Ovary (tissue), 7 donors: ENCODE measurements at regions not wholly inside any gene's neighbourhood (a gene's known extent, or its start where the extent isn't known, plus 50 kb on each side); places are given as distances from the start of the nearest gene placed in this dataset.

Experiments
- DNase-seq, 5 donors: peaks; one replicate each; pipeline ENCODE4 v3.0.0-alpha.2; 2019 to 2020
- H3K27ac ChIP-seq, 2 donors: fragments of 200-600 bp; one replicate each; pipeline versions ENCODE4 v1.5.1 to v1.8.0; 2019 to 2022
- H3K27me3 ChIP-seq: fragments of 200-600 bp; one replicate; pipeline ENCODE4 v1.8.0; 2022
- H3K36me3 ChIP-seq: fragments of 200-600 bp; sonication (generic); one replicate; pipeline ENCODE4 v1.5.1; 2019
- H3K4me1 ChIP-seq: one replicate; pipeline ENCODE4 v1.8.1; 2013; ENCODE audit warnings: mild to moderate bottlenecking, moderate library complexity; ENCODE audit not compliant: insufficient read depth
- H3K4me3 ChIP-seq: fragments of 200-600 bp; sonication (generic); one replicate; pipeline ENCODE4 v1.5.1; 2017
- H3K9me3 ChIP-seq, 2 donors: fragments of 200-600 bp in 1 of 2; sonication (generic) in 1 of 2; one replicate each; pipeline versions ENCODE4 v1.5.1 to v1.8.1; 2013 to 2019; ENCODE audit warnings: mild to moderate bottlenecking in 1 of 2, moderate library complexity in 1 of 2
- EP300 ChIP-seq: sonication (generic); formaldehyde crosslinking; IDR thresholded peaks from one replicate; pipeline ENCODE4 v1.6.1; 2017; ENCODE audit warnings: antibody characterized with exemption
- POLR2A ChIP-seq: fragments of 450-650 bp; IDR thresholded peaks from one replicate; pipeline ENCODE4 v1.6.1; 2017; ENCODE audit warnings: antibody characterized with exemption, mild to moderate bottlenecking, moderate library complexity
- WGBS, 3 donors: extraction: QIAGEN DNeasy Blood & Tissue Kit in 1 of 3; methylation state at CpG; one replicate each; pipeline versions ENCODE4 v1.1.5 to v1.1.7; 2013 to 2017; 5-methylcytosine and 5-hydroxymethylcytosine counted together
- intact Hi-C, 4 donors: fragments of 100-400 bp; cut with DNase I; formaldehyde crosslinking; loops; one replicate each; pipeline versions ENCODE4 v1.11.0 to v1.15.1; 2022 to 2023
- TF ChIP-seq, protein P1 (sequence below), 3 donors: fragments of 450-650 bp in 2 of 3; fragments of 200-600 bp in 1 of 3; IDR thresholded peaks; one replicate each; pipeline versions ENCODE4 v1.5.1 to v1.8.0; 2016 to 2022; ENCODE audit warnings: antibody characterized with exemption in 3 of 3, mild to moderate bottlenecking in 1 of 3
- donor health status: DM: no; HTN: no; CAD: no; lungs with moderate emphysema.
- donor health status: DM: no; HTN: no; CAD: no.
- donor health status: Bipolar disorder and iron deficiency.
- donor health status: DM: no; HTN: no; CAD: no.
- donor health status: DM: yes; HTN: yes; CAD: no.

DNA sequence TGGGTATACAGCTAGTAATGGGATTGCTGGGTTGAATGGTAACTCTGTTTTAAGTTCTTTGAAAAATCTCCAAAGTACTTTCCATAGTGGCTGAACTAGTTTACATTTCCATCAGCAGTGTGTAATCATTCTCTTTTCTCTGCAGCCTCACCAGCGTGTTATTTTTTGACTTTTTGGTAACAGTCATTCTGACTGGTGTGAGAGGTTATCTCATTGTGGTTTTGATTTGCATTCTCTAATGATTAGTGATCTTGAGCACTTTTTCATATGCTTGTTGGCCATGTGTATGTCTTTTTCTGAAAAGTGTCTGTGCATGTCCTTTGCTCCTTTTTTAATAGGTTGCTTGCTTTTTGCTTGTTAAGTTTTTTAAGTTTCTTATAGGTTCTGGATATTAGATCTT is 194.2 kb upstream of the PHACTR1 start:
- Histone ChIP-seq H3K27ac (no peak overlapping the region), H3K4me1 (no peaks in the 10 kb centered on the region), H3K27me3 (no peaks in the 10 kb centered on the region), H3K4me3 (no peak overlapping the region), H3K36me3 (no peaks in the 10 kb centered on the region), H3K9me3 (no peaks in the 10 kb centered on the region)
- intact Hi-C loops, result no loop called here
- 59 to 82% (median 78%) methylated on average over 1 of the region's 1 CpG for WGBS, 3 donors
- TF ChIP-seq EP300 (no peak), POLR2A (no peak)
- TF ChIP-seq, protein P1, sequence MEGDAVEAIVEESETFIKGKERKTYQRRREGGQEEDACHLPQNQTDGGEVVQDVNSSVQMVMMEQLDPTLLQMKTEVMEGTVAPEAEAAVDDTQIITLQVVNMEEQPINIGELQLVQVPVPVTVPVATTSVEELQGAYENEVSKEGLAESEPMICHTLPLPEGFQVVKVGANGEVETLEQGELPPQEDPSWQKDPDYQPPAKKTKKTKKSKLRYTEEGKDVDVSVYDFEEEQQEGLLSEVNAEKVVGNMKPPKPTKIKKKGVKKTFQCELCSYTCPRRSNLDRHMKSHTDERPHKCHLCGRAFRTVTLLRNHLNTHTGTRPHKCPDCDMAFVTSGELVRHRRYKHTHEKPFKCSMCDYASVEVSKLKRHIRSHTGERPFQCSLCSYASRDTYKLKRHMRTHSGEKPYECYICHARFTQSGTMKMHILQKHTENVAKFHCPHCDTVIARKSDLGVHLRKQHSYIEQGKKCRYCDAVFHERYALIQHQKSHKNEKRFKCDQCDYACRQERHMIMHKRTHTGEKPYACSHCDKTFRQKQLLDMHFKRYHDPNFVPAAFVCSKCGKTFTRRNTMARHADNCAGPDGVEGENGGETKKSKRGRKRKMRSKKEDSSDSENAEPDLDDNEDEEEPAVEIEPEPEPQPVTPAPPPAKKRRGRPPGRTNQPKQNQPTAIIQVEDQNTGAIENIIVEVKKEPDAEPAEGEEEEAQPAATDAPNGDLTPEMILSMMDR (IDR thresholded peaks at IDR 0.05), result no peak
- DNase-seq, result no peak

DNA sequence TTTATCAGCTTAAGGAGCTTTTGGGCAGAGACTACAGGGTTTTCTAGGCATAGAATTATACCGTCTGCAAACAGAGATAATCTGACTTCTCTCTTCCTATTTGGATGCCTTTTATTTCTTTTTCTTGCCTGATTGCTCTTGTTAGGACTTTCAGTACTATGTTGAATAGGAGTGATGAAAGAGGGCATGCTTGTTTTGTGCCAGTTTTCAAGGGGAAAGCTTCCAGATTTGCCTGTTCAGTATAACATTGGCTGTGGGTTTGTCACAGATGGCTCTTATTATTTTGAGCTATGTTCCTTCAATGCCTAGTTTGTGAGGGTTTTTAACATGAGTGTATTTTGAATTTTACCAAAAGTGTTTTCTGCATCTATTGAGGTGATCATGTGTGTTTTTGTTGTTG is 192.8 kb upstream of the PHACTR1 start:
- intact Hi-C loops, result no loop called here
- Histone ChIP-seq H3K27me3 (no peaks in the 10 kb centered on the region), H3K4me3 (no peak overlapping the region), H3K36me3 (no peaks in the 10 kb centered on the region), H3K27ac (no peak overlapping the region), H3K4me1 (no peaks in the 10 kb centered on the region), H3K9me3 (no peaks in the 10 kb centered on the region)
- no peak for DNase-seq
- TF ChIP-seq, protein P1 (IDR thresholded peaks at IDR 0.05), result no peak
- TF ChIP-seq EP300 (no peak), POLR2A (no peak)
- WGBS, 3 donors, result 45 to 80% (median 53%) methylated on average over 1 of the region's 1 CpG

DNA sequence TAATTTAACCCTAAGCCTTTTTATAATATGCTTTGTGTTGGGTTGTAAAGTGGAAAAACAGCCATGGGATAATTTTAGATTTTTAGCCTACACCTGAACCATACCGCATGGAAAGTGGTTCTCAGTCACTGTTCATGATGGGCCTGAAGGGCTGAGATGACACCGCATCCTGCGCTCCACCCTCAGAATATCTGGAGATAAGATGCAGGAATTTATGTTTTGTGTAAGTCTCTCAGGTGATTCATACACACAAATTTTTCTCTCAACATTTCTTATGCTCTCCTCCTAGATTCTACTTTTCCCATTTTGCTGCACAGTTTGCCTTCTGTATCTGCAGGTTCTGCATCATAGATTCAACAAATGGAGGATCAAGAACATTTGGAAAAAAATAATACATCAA is 191.3 kb upstream of the PHACTR1 start:
- intact Hi-C loops, result no loop called here
- TF ChIP-seq, protein P1 (IDR thresholded peaks at IDR 0.05), result no peak
- TF ChIP-seq POLR2A (no peak), EP300 (no peak)
- H3K36me3 ChIP-seq, result no peaks in the 10 kb centered on the region
- no peak overlapping the region for H3K4me3 ChIP-seq
- no peaks in the 10 kb centered on the region for H3K27me3 ChIP-seq
- 84 to 97% (median 96%) methylated on average over 3 of the region's 3 CpGs for WGBS, 3 donors
- no peak overlapping the region for H3K27ac ChIP-seq
- H3K9me3 ChIP-seq, result no peaks in the 10 kb centered on the region
- no peak for DNase-seq
- H3K4me1 ChIP-seq, result no peaks in the 10 kb centered on the region

DNA sequence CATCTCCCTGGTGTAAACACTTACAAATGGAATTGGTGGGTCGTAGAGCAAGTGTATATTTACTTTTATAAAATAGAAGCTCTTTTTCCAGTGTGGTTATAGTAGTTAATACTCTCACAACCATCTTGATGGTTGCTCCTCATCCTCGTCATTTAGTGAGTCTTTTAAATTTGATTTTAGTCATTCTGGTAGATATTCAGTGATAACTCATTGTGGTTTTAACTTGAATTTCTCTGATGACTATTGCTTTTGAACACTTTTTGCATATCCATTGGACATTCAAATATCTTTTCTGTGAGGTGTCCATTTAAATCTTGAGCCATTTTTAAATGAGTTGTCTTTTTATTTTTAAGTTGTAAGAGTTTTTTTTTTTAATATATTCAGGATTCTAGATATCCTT is 189.2 kb upstream of the PHACTR1 start:
- whole genome bisulfite sequencing, 3 donors, result 84 to 90% (median 89%) methylated on average over 2 of the region's 2 CpGs
- Histone ChIP-seq H3K27ac (no peak overlapping the region), H3K36me3 (no peaks in the 10 kb centered on the region), H3K27me3 (no peaks in the 10 kb centered on the region), H3K4me1 (no peaks in the 10 kb centered on the region), H3K4me3 (no peak overlapping the region), H3K9me3 (no peaks in the 10 kb centered on the region)
- intact Hi-C loops, result no loop called here
- TF ChIP-seq, protein P1 (IDR thresholded peaks at IDR 0.05), result no peak
- TF ChIP-seq POLR2A (no peak), EP300 (no peak)
- DNase-seq, result no peak

DNA sequence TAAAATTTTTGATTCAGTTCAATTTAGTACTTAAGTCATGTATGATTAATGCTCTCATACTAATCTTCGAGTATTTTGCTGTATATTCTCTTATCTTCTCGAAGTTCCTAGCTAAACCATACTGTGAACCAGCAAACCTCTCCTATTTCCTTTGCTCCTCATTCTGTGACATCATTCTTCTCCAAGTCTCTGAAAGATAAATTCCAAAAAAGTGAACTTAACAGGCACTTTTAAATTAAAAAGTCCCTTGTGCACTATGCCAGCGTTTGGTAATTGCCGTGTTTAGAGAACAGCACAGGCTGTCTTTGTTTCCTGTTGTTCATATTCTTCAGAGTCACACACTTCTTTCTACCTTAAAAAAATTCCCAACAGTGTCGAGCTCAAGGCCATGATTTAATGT is 188.4 kb upstream of the PHACTR1 start:
- Histone ChIP-seq H3K9me3 (no peaks in the 10 kb centered on the region), H3K27me3 (no peaks in the 10 kb centered on the region), H3K27ac (no peak overlapping the region), H3K4me1 (no peaks in the 10 kb centered on the region), H3K36me3 (no peaks in the 10 kb centered on the region), H3K4me3 (no peak overlapping the region)
- intact Hi-C loops, result no loop called here
- WGBS, 3 donors, result 12 to 15% (median 14%) methylated on average over 5 of the region's 5 CpGs
- TF ChIP-seq EP300 (no peak), POLR2A (no peak)
- TF ChIP-seq, protein P1 (IDR thresholded peaks at IDR 0.05), result no peak
- no peak for DNase-seq
